HepG2 (cell line): ENCODE measurements at regions not wholly inside any gene's neighbourhood (a gene's known extent, or its start where the extent isn't known, plus 50 kb on each side); places are given as distances from the start of the nearest gene placed in this dataset.

Source experiments
- ATAC-seq: fragments of 200-7000 bp; cut with Tn5 transposase; 3 replicates; pipeline ENCODE4 v1.9.1; 2020; ENCODE audit warnings: mild to moderate bottlenecking, moderate library complexity
- BruUV-seq: library from RNA; stranded (reverse); fragments of 400-500 nt; replicated peaks from 2 replicates; lab custom pipeline; 2021; lab: Mats Ljungman, UMichigan
- CTCF ChIA-PET: fragments of 300-600 bp; formaldehyde crosslinking; extraction: SDS; loops from one replicate; lab custom pipeline; 2021; ENCODE audit warnings: low total read pairs, inconsistent platforms, low intra/inter-chr PET ratio; lab: Yijun Ruan, JAX
- POLR2A ChIA-PET: fragments of 350-600 bp; sonication (Branson Sonifier 250); formaldehyde crosslinking; loops from one replicate; lab custom pipeline; 2020; ENCODE audit warnings: antibody characterized with exemption, inconsistent platforms; lab: Yijun Ruan, JAX
- DNase-seq: peaks from one replicate; pipeline ENCODE4 v3.0.0-alpha.2; 2015; ENCODE audit warnings: low spot score
- FAIRE-seq: peaks from 3 replicates; lab custom pipeline; 2011; peaks lifted over from hg19 to GRCh38; lab: Jason Lieb, UNC
- H2AFZ ChIP-seq: one replicate; pipeline ENCODE4 v1.6.1; 2011; ENCODE audit warnings: low read length, inconsistent platforms
- H3K27ac ChIP-seq: fragments of 300-600 bp; 3 replicates; pipeline ENCODE4 v1.8.0; 2011; ENCODE audit warnings: mixed run types, mild to moderate bottlenecking, mixed read lengths, low read length, inconsistent platforms; ENCODE audit not compliant: insufficient read depth; ENCODE audit errors: extremely low read length
- H3K27me3 ChIP-seq, 2 experiments: fragments of 200-600 bp in 1 of 2; 2 replicates in 1 of 2; 3 replicates in 1 of 2; pipeline versions ENCODE4 v1.6.0 to v1.8.0; 2011; ENCODE audit warnings: low read length in 2 of 2, mild to moderate bottlenecking in 2 of 2, moderate library complexity in 2 of 2, inconsistent platforms in 1 of 2; ENCODE audit not compliant: insufficient read depth in 2 of 2, control insufficient read depth in 1 of 2
- H3K36me3 ChIP-seq, 2 experiments: fragments of 200-600 bp in 1 of 2; replicated peaks in 1 of 2; 2 replicates in 1 of 2; 3 replicates in 1 of 2; pipeline versions ENCODE4 v1.5.1 to v1.8.0; 2011; ENCODE audit warnings: low read length in 2 of 2, inconsistent platforms in 1 of 2; ENCODE audit not compliant: insufficient read depth in 2 of 2, control insufficient read depth in 1 of 2
- H3K4me1 ChIP-seq: 2 replicates; pipeline ENCODE4 v1.5.1; 2012; ENCODE audit warnings: low read length, inconsistent platforms; ENCODE audit not compliant: insufficient read depth
- H3K4me2 ChIP-seq: 2 replicates; pipeline ENCODE4 v1.6.0; 2011; ENCODE audit warnings: low read depth, low read length, inconsistent platforms
- H3K4me3 ChIP-seq, 3 experiments: fragments of 200-600 bp in 1 of 3; sonication (generic), shearing (Covaris generic) in 1 of 3; replicated peaks in 1 of 3; 2 replicates each; pipeline ENCODE4 v1.5.1; 2011 to 2016; ENCODE audit warnings: low read length in 3 of 3, inconsistent platforms in 2 of 3, low read depth in 2 of 3, mild to moderate bottlenecking in 2 of 3, control low read depth in 1 of 3, mixed read lengths in 1 of 3; ENCODE audit not compliant: insufficient read depth in 1 of 3
- H3K79me2 ChIP-seq: one replicate; pipeline ENCODE4 v1.6.1; 2011; ENCODE audit warnings: low read length, inconsistent platforms; ENCODE audit not compliant: insufficient read depth
- H3K9ac ChIP-seq: 2 replicates; pipeline ENCODE4 v1.6.0; 2011; ENCODE audit warnings: mild to moderate bottlenecking, low read depth, low read length, inconsistent platforms; ENCODE audit not compliant: insufficient read depth
- H3K9me3 ChIP-seq: 2 replicates; pipeline ENCODE4 v1.5.1; 2012; ENCODE audit warnings: mild to moderate bottlenecking, low read length
- H4K20me1 ChIP-seq: 2 replicates; pipeline ENCODE4 v1.6.0; 2011; ENCODE audit warnings: inconsistent platforms, mild to moderate bottlenecking, low read length, moderate library complexity; ENCODE audit not compliant: insufficient read depth
- CEBPB ChIP-seq: IDR thresholded peaks from 2 replicates; pipeline ENCODE4 v1.6.1; 2011; ENCODE audit warnings: low read depth, low read length, improper control_type of control experiment, borderline replicate concordance
- CSRNP2 ChIP-seq: sonication (generic); formaldehyde crosslinking; conservative IDR thresholded peaks from 2 replicates; pipeline ENCODE4 v1.8.0; 2022; ENCODE audit warnings: low read depth, missing genetic modification reagents
- CTCF ChIP-seq: sonication (generic); formaldehyde crosslinking; IDR thresholded peaks from 2 replicates; pipeline ENCODE4 v1.5.0; 2020; ENCODE audit warnings: mild to moderate bottlenecking, missing genetic modification reagents, moderate library complexity
- JUN ChIP-seq: sonication (generic); formaldehyde crosslinking; IDR thresholded peaks from 2 replicates; pipeline ENCODE4 v1.4.0; 2020; ENCODE audit warnings: mild to moderate bottlenecking, missing genetic modification reagents
- KAT2B ChIP-seq: fragments of 150-350 bp; IDR thresholded peaks from 2 replicates; pipeline ENCODE4 v1.6.1; 2014; ENCODE audit warnings: low read depth, low read length, borderline replicate concordance
- MEIS2 ChIP-seq: sonication (generic); formaldehyde crosslinking; IDR thresholded peaks from 2 replicates; pipeline ENCODE4 v1.9.0; 2021; ENCODE audit warnings: mild to moderate bottlenecking, missing genetic modification reagents
- STAG1 ChIP-seq: sonication (generic); formaldehyde crosslinking; IDR thresholded peaks from 2 replicates; pipeline ENCODE4 v1.4.0; 2020; ENCODE audit warnings: missing genetic modification reagents
- YEATS2 ChIP-seq: sonication (generic); formaldehyde crosslinking; IDR thresholded peaks from 2 replicates; pipeline ENCODE4 v1.4.0; 2020; ENCODE audit warnings: missing genetic modification reagents, borderline replicate concordance
- ZFP91 ChIP-seq: sonication (generic); formaldehyde crosslinking; IDR thresholded peaks from 2 replicates; pipeline ENCODE4 v1.9.0; 2022; ENCODE audit warnings: missing genetic modification reagents, mild to moderate bottlenecking, borderline replicate concordance
- ZNF569 ChIP-seq: sonication (generic); formaldehyde crosslinking; IDR thresholded peaks from 2 replicates; pipeline ENCODE4 v1.5.0; 2020; ENCODE audit warnings: mild to moderate bottlenecking, missing genetic modification reagents, moderate library complexity, borderline replicate concordance
- WGBS: methylation state at CpG from one replicate; pipeline ENCODE4 v1.1.6; 2017; ENCODE audit warnings: low lambda C conversion rate; 5-methylcytosine and 5-hydroxymethylcytosine counted together
- in situ Hi-C: cut with HindIII; loops from 2 replicates; pipeline ENCODE4 v1.10.0; 2017; ENCODE audit warnings: low pct_unique_long_range_greater_than_20kb; ENCODE audit not compliant: extremely low pct_ligation_motif_present
- intact Hi-C: fragments of 100-400 bp; cut with micrococcal nuclease; formaldehyde crosslinking; loops from one replicate; pipeline ENCODE4 v1.10.0; 2022; ENCODE audit not compliant: unreplicated experiment
- TF ChIP-seq, protein P1 (sequence below): sonication (generic); formaldehyde crosslinking; IDR thresholded peaks from 2 replicates; pipeline ENCODE4 v1.4.0; 2020; ENCODE audit warnings: missing genetic modification reagents

DNA sequence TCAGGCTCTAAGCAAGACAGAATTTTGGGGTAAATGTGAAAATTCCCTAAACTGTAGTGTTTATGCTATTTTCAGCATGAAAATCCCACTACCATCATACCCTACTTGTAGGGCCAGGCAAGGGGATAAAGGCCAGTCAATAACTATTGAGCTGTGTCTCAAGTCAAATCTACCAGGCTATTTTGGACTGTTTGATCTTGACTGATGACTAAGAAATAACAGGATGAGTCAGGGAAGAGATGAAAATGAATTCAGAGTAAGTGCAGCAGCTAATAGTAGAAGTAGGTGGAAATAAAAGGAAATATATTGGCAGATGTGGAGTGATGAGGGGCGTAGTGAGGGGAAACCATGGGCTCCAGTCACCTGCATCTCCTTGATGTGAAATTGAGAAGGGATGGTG, 225.8 kb upstream of the PHYHIPL start:
- peak; percentile 12 for DNase-seq
- Histone ChIP-seq H3K9ac (no peak overlapping the region), H3K4me3 (no peak overlapping the region), H3K4me1 (peaks cover 40% of the 10 kb centered on the region), H3K27ac (no peak overlapping the region), H3K4me2 (no peak overlapping the region), H3K79me2 (peaks cover 8% of the 10 kb centered on the region), H3K36me3 (no peaks in the 10 kb centered on the region), H3K9me3 (no peaks in the 10 kb centered on the region; the same call in 1 of the 2 replicates), H2AFZ (no peak overlapping the region), H3K27me3 (no peaks in the 10 kb centered on the region; a peak in 3 of 5 replicates), H4K20me1 (no peaks in the 10 kb centered on the region)
- BruUV-seq, result no TSS peak
- ChIA-PET CTCF (no interaction called here), POLR2A (no interaction called here)
- WGBS, result 89% methylated on average over 1 of the region's 1 CpG
- in situ Hi-C loops (loop anchor here (10.0 kb wide), 2 partner anchors 284 to 674 kb away; no protein-coding TSS in a partner anchor), intact Hi-C loops (loop anchor here (5.0 to 10.0 kb wide), 3 partner anchors 166 to 674 kb away; no protein-coding TSS in a partner anchor)
- FAIRE-seq, result no peak
- TF ChIP-seq KAT2B (0 out of 2 replicates have a peak, but pooled peaks have one; percentile 22), ZNF569 (CRISPR knock-in tag) (no peak), MEIS2 (no peak), JUN (no peak), YEATS2 (no peak)
- TF ChIP-seq, protein P1, sequence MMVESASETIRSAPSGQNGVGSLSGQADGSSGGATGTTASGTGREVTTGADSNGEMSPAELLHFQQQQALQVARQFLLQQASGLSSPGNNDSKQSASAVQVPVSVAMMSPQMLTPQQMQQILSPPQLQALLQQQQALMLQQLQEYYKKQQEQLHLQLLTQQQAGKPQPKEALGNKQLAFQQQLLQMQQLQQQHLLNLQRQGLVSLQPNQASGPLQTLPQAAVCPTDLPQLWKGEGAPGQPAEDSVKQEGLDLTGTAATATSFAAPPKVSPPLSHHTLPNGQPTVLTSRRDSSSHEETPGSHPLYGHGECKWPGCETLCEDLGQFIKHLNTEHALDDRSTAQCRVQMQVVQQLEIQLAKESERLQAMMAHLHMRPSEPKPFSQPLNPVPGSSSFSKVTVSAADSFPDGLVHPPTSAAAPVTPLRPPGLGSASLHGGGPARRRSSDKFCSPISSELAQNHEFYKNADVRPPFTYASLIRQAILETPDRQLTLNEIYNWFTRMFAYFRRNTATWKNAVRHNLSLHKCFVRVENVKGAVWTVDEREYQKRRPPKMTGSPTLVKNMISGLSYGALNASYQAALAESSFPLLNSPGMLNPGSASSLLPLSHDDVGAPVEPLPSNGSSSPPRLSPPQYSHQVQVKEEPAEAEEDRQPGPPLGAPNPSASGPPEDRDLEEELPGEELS (CRISPR knock-in tag), result no peak
- ATAC-seq, result no peak

- Histone ChIP-seq H3K9me3 (no peaks in the 10 kb centered on the region; the same call in 1 of the 2 replicates), H3K4me2 (no peak overlapping the region), H3K27ac (no peak overlapping the region), H3K4me1 (peaks cover 44% of the 10 kb centered on the region), H3K4me3 (no peak overlapping the region), H3K79me2 (peaks cover 8% of the 10 kb centered on the region), H3K27me3 (no peaks in the 10 kb centered on the region; a peak in 1 of 5 replicates), H2AFZ (no peak overlapping the region), H3K36me3 (no peaks in the 10 kb centered on the region), H4K20me1 (no peaks in the 10 kb centered on the region), H3K9ac (no peak overlapping the region)
- ATAC-seq (peak; percentile 38; the same call in 2 of the 3 replicates), FAIRE-seq (peak; percentile 28), DNase-seq (peak; percentile 32)
- WGBS, result 0% methylated on average over 1 of the region's 1 CpG
- in situ Hi-C loops (loop anchor here (10.0 kb wide), 2 partner anchors 284 to 674 kb away; no protein-coding TSS in a partner anchor), intact Hi-C loops (loop anchor here (5.0 to 10.0 kb wide), 3 partner anchors 166 to 674 kb away; no protein-coding TSS in a partner anchor)
- BruUV-seq, result no TSS peak
- ChIA-PET CTCF (no interaction called here), POLR2A (no interaction called here)
- TF ChIP-seq CSRNP2 (CRISPR knock-in tag) (no peak), ZFP91 (CRISPR knock-in tag) (no peak), STAG1 (CRISPR knock-in tag) (peak; percentile 28; the same call in 1 of the 2 replicates), CEBPB (no peak), CTCF (CRISPR knock-in tag) (peak; percentile 20; the same call in 1 of the 2 replicates)
Measured at GRCh38 chr10:58951087-58951486, 225.4 kb upstream of the PHYHIPL start.
